Neuronal stem cell (in vitro differentiated cells): ENCODE measurements at regions not wholly inside any gene's neighbourhood (a gene's known extent, or its start where the extent isn't known, plus 50 kb on each side); places are given as distances from the start of the nearest gene placed in this dataset.

Experiments
- DNase-seq: peaks from one replicate; pipeline ENCODE4 v3.0.0-alpha.2; 2013; ENCODE audit warnings: low spot score
- H2AFZ ChIP-seq: one replicate; pipeline ENCODE4 v1.6.1; 2013; ENCODE audit warnings: mild to moderate bottlenecking, low read length, inconsistent platforms
- H2AK5ac ChIP-seq: 2 replicates; pipeline ENCODE4 v1.6.1; 2013; ENCODE audit warnings: low read depth, mild to moderate bottlenecking, inconsistent platforms, low read length, moderate library complexity, mixed read lengths
- H2BK120ac ChIP-seq: 2 replicates; pipeline ENCODE4 v1.6.1; 2013; ENCODE audit warnings: low read depth, mild to moderate bottlenecking, inconsistent platforms, low read length, moderate library complexity, mixed read lengths
- H2BK12ac ChIP-seq: one replicate; pipeline ENCODE4 v1.6.1; 2013; ENCODE audit warnings: low read length, inconsistent platforms
- H2BK15ac ChIP-seq: 2 replicates; pipeline ENCODE4 v1.6.1; 2013; ENCODE audit warnings: mild to moderate bottlenecking, low read length, inconsistent platforms, mixed read lengths
- H2BK5ac ChIP-seq: one replicate; pipeline ENCODE4 v1.6.1; 2013; ENCODE audit warnings: inconsistent platforms, mild to moderate bottlenecking, low read length, moderate library complexity
- H3K14ac ChIP-seq: one replicate; pipeline ENCODE4 v1.6.1; 2013; ENCODE audit warnings: low read length, inconsistent platforms
- H3K18ac ChIP-seq: 2 replicates; pipeline ENCODE4 v1.6.1; 2013; ENCODE audit warnings: low read length, inconsistent platforms
- H3K23ac ChIP-seq: 2 replicates; pipeline ENCODE4 v1.6.1; 2013; ENCODE audit warnings: low read depth, mild to moderate bottlenecking, mixed read lengths, low read length, inconsistent platforms; ENCODE audit not compliant: poor library complexity
- H3K27ac ChIP-seq: replicated peaks from 3 replicates; pipeline ENCODE4 v1.5.1; 2013; ENCODE audit warnings: low read length, inconsistent platforms
- H3K27me3 ChIP-seq, 3 experiments: 2 replicates each; pipeline ENCODE4 v1.6.1; 2013; ENCODE audit warnings: low read length in 3 of 3, mild to moderate bottlenecking in 2 of 3, inconsistent platforms in 1 of 3, low read depth in 1 of 3, mixed read lengths in 1 of 3, moderate library complexity in 1 of 3; ENCODE audit not compliant: control insufficient read depth in 3 of 3, insufficient read depth in 3 of 3
- H3K36me3 ChIP-seq, 2 donors: replicated peaks in 1 of 2; 2 replicates each; pipeline ENCODE4 v1.6.1; 2013; ENCODE audit warnings: low read length in 2 of 2; ENCODE audit not compliant: control insufficient read depth in 2 of 2, insufficient read depth in 2 of 2
- H3K4ac ChIP-seq: 2 replicates; pipeline ENCODE4 v1.6.1; 2013; ENCODE audit warnings: inconsistent platforms, mild to moderate bottlenecking, low read length, moderate library complexity
- H3K4me1 ChIP-seq, 2 donors: 1 replicate in 1 of 2; 2 replicates in 1 of 2; pipeline ENCODE4 v1.6.1; 2013; ENCODE audit warnings: low read length in 2 of 2, low read depth in 1 of 2; ENCODE audit not compliant: control insufficient read depth in 2 of 2, insufficient read depth in 1 of 2
- H3K4me2 ChIP-seq: one replicate; pipeline ENCODE4 v1.6.1; 2013; ENCODE audit warnings: mild to moderate bottlenecking, low read length, inconsistent platforms; ENCODE audit not compliant: insufficient read depth, poor library complexity, severe bottlenecking
- H3K4me3 ChIP-seq, 2 donors: 2 replicates each; pipeline ENCODE4 v1.5.1; 2013; ENCODE audit warnings: low read length in 2 of 2, mild to moderate bottlenecking in 2 of 2, inconsistent platforms in 1 of 2, moderate library complexity in 1 of 2
- H3K79me1 ChIP-seq: one replicate; pipeline ENCODE4 v1.6.1; 2013; ENCODE audit warnings: low read depth, mild to moderate bottlenecking, inconsistent platforms, low read length, moderate library complexity
- H3K9ac ChIP-seq: one replicate; pipeline ENCODE4 v1.6.1; 2013; ENCODE audit warnings: mild to moderate bottlenecking, low read depth, low read length, inconsistent platforms; ENCODE audit not compliant: poor library complexity
- H3K9me3 ChIP-seq, 2 donors: replicated peaks in 1 of 2; 2 replicates each; pipeline versions ENCODE3 to v1.6.1; 2013; ENCODE audit warnings: low read length in 2 of 2, mild to moderate bottlenecking in 2 of 2, inconsistent platforms in 1 of 2, low read depth in 1 of 2, mixed read lengths in 1 of 2, moderate library complexity in 1 of 2; ENCODE audit not compliant: control insufficient read depth in 2 of 2, insufficient read depth in 1 of 2
- H4K8ac ChIP-seq: one replicate; pipeline ENCODE4 v1.6.1; 2013; ENCODE audit warnings: low read depth, mild to moderate bottlenecking, inconsistent platforms, low read length, moderate library complexity
- H4K91ac ChIP-seq: one replicate; pipeline ENCODE4 v1.6.1; 2013; ENCODE audit warnings: low read length, low read depth, mild to moderate bottlenecking, inconsistent platforms; ENCODE audit not compliant: poor library complexity
- WGBS, 2 donors: extraction: QIAGEN DNeasy Blood & Tissue Kit; methylation state at CpG; one replicate each; pipeline ENCODE4 v1.1.7; 2013; ENCODE audit warnings: missing lambda C conversion rate in 2 of 2, mixed read lengths in 1 of 2; ENCODE audit not compliant: insufficient read length in 2 of 2, insufficient replicate concordance in 1 of 2; ENCODE audit errors: extremely low coverage in 2 of 2; 5-methylcytosine and 5-hydroxymethylcytosine counted together

DNA sequence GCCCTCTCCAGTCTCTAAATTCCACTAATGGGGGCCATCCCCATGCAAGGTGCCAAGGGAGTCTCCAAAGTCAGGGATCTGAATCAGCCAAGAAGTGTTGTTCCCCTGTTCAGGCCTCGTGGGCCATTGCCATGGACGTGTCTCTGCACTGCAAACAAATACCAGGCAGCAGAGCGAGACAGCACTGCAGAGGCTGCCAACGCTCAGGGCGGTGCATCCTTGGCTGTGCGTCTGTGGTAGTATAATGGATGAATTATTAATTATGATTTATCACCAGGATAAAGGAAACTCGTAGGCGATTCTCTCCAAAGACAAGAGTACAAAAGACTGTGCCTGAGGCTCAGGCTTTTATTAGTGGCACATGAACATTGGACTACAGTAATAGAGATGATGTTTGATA, 122.3 kb upstream of the NTF3 start:
- H3K4me1 ChIP-seq: peaks cover 0 to 3% of the 10 kb centered on the region in 2 donors
- no peak overlapping the region for H2BK15ac ChIP-seq
- no peak overlapping the region for H2BK120ac ChIP-seq
- no peak overlapping the region for H3K4me2 ChIP-seq
- DNase-seq: no peak
- no peak overlapping the region for H3K27ac ChIP-seq
- no peak overlapping the region for H3K4me3 ChIP-seq
- no peaks in the 10 kb centered on the region for H3K9me3 ChIP-seq
- H4K8ac ChIP-seq: no peak overlapping the region
- H2BK12ac ChIP-seq: no peak overlapping the region
- no peak overlapping the region for H2AFZ ChIP-seq
- H3K9ac ChIP-seq: no peak overlapping the region
- no CpG with 5 or more reads among the region's 8 CpGs for WGBS, 2 donors
- no peaks in the 10 kb centered on the region for H3K79me1 ChIP-seq
- no peak overlapping the region for H3K18ac ChIP-seq
- H3K23ac ChIP-seq: no peak overlapping the region
- no peak overlapping the region for H3K4ac ChIP-seq
- no peaks in the 10 kb centered on the region for H3K27me3 ChIP-seq
- H2BK5ac ChIP-seq: no peak overlapping the region
- H2AK5ac ChIP-seq: no peak overlapping the region
- no peak overlapping the region for H4K91ac ChIP-seq
- no peak overlapping the region for H3K14ac ChIP-seq
- no peaks in the 10 kb centered on the region for H3K36me3 ChIP-seq

GRCh38 chr12:5310151-5310550, 121.8 kb upstream of the NTF3 start:
- Histone ChIP-seq H3K4ac (no peak overlapping the region), H3K4me2 (no peak overlapping the region), H3K23ac (no peak overlapping the region), H3K27me3 (no peaks in the 10 kb centered on the region), H2AK5ac (no peak overlapping the region), H2BK15ac (no peak overlapping the region), H3K18ac (no peak overlapping the region), H3K4me3 (no peak overlapping the region), H4K91ac (no peak overlapping the region), H2BK12ac (no peak overlapping the region), H4K8ac (no peak overlapping the region), H3K4me1 (peaks cover 0 to 3% of the 10 kb centered on the region in 2 donors), H2AFZ (no peak overlapping the region), H3K27ac (no peak overlapping the region), H3K9ac (no peak overlapping the region), H2BK120ac (no peak overlapping the region), H3K9me3 (no peaks in the 10 kb centered on the region), H3K36me3 (no peaks in the 10 kb centered on the region), H3K79me1 (no peaks in the 10 kb centered on the region), H3K14ac (no peak overlapping the region), H2BK5ac (no peak overlapping the region)
- WGBS, 2 donors: no CpG with 5 or more reads among the region's 1 CpG
- DNase-seq: no peak

DNA sequence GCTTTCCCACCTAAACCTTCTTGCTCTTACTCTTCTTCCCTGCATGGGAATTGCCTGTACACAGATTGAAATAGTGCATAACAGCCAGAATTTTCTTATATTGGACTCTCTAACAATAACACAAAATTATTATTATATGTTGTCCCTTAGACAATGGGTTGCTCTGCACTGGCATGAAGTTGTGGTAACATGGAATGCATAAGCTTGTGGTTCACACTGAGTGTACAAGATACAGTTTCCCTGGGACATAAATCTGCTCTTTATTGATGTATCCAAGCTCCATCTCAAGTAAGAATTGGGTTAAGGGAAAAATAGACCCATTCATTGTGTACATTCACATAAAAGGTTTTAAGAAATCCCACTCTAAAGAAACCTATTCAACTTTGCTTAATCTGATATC, 114.4 kb upstream of the NTF3 start:
- no peaks in the 10 kb centered on the region for H3K36me3 ChIP-seq
- peaks cover 0 to 2% of the 10 kb centered on the region in 2 donors for H3K9me3 ChIP-seq
- H2BK5ac ChIP-seq: no peak overlapping the region
- no peak overlapping the region for H2BK12ac ChIP-seq
- no peak overlapping the region for H3K14ac ChIP-seq
- H3K79me1 ChIP-seq: no peaks in the 10 kb centered on the region
- H2BK120ac ChIP-seq: no peak overlapping the region
- no peak overlapping the region for H3K4ac ChIP-seq
- no peak for DNase-seq
- H4K91ac ChIP-seq: no peak overlapping the region
- H3K23ac ChIP-seq: no peak overlapping the region
- H3K4me1 ChIP-seq: no peaks in the 10 kb centered on the region
- H3K18ac ChIP-seq: no peak overlapping the region
- H2AK5ac ChIP-seq: no peak overlapping the region
- H2BK15ac ChIP-seq: no peak overlapping the region
- H3K4me2 ChIP-seq: no peak overlapping the region
- no peak overlapping the region for H2AFZ ChIP-seq
- no peak overlapping the region for H3K4me3 ChIP-seq
- H3K27me3 ChIP-seq: no peaks in the 10 kb centered on the region
- H3K27ac ChIP-seq: no peak overlapping the region
- no peak overlapping the region for H3K9ac ChIP-seq
- no peak overlapping the region for H4K8ac ChIP-seq

DNA sequence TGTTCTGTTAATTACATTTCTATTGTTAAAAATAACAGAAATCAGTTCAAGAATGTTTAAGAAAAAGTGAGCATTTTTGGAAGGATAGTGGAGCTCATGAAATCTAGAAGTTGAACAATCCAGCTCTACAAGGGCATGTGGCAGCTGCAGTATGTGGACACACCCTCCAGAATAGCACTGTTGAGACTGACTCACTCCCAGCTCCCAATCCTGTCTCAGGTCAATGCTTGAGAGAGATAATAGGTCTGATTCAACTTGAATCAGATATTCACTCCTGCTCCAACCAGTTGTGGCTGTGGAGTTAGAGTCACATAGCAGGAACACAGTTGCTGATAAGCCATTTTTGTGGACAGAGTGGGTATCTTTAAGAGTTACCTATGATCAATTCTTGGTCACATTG, 113.0 kb upstream of the NTF3 start:
- Histone ChIP-seq H3K4me2 (no peak overlapping the region), H3K18ac (no peak overlapping the region), H3K4me3 (no peak overlapping the region), H2BK120ac (no peak overlapping the region), H3K9ac (no peak overlapping the region), H3K27me3 (no peaks in the 10 kb centered on the region), H2BK5ac (no peak overlapping the region), H3K4me1 (no peaks in the 10 kb centered on the region), H3K4ac (no peak overlapping the region), H2AFZ (no peak overlapping the region), H3K27ac (no peak overlapping the region), H2BK15ac (no peak overlapping the region), H2AK5ac (no peak overlapping the region), H3K14ac (no peak overlapping the region), H3K36me3 (no peaks in the 10 kb centered on the region), H2BK12ac (no peak overlapping the region), H4K8ac (no peak overlapping the region), H3K23ac (no peak overlapping the region), H3K9me3 (peaks cover 0 to 2% of the 10 kb centered on the region in 2 donors), H4K91ac (no peak overlapping the region), H3K79me1 (no peaks in the 10 kb centered on the region)
- DNase-seq: no peak
